ENCODE measurements at regions not wholly inside any gene's neighbourhood (a gene's known extent, or its start where the extent isn't known, plus 50 kb on each side); places are given as distances from the start of the nearest gene placed in this dataset.

DNA sequence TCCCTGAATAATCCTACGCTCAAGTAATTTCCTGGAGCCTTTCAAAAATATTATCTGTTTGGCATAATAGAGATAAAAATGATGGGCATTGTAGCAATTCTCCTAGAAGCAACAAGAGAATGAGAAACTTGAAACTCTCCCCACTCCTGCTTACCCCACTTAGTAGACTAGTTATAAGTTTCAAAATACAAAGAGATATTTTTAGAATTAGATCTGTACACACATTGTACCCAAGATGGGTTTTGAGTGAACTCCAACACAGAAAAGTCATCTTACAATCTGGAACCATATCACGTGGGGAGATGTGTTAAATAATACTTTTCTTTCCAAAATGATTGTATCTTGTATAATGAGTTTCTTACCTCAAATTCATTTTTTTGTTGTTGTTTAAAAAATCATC is 484.9 kb downstream of the LPIN1 start:
- TF ChIP-seq POLR2A (IDR thresholded peaks at IDR 0.05) = no peak
- TF ChIP-seq, protein P1, sequence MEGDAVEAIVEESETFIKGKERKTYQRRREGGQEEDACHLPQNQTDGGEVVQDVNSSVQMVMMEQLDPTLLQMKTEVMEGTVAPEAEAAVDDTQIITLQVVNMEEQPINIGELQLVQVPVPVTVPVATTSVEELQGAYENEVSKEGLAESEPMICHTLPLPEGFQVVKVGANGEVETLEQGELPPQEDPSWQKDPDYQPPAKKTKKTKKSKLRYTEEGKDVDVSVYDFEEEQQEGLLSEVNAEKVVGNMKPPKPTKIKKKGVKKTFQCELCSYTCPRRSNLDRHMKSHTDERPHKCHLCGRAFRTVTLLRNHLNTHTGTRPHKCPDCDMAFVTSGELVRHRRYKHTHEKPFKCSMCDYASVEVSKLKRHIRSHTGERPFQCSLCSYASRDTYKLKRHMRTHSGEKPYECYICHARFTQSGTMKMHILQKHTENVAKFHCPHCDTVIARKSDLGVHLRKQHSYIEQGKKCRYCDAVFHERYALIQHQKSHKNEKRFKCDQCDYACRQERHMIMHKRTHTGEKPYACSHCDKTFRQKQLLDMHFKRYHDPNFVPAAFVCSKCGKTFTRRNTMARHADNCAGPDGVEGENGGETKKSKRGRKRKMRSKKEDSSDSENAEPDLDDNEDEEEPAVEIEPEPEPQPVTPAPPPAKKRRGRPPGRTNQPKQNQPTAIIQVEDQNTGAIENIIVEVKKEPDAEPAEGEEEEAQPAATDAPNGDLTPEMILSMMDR (IDR thresholded peaks at IDR 0.05) = no peak
